HCT116 (cell line): ENCODE measurements at regions not wholly inside any gene's neighbourhood (a gene's known extent, or its start where the extent isn't known, plus 50 kb on each side); places are given as distances from the start of the nearest gene placed in this dataset.

ENCODE experiments used
- ATAC-seq: fragments of 200-7000 bp; cut with Tn5 transposase; 2 replicates; pipeline ENCODE4 v1.9.1; 2020; ENCODE audit warnings: mild to moderate bottlenecking, moderate library complexity
- BruUV-seq: library from RNA; stranded (reverse); fragments of 400-500 nt; replicated peaks from 2 replicates; lab custom pipeline; 2021; lab: Mats Ljungman, UMichigan
- CTCF ChIA-PET: fragments of 300-600 bp; sonication (Branson Sonifier 250); formaldehyde crosslinking; loops from one replicate; lab custom pipeline; 2021; ENCODE audit warnings: antibody characterized with exemption; lab: Charles Lee
- POLR2A ChIA-PET: fragments of 300-600, 350-600 bp; sonication (Branson Sonifier 250); formaldehyde crosslinking; loops from one replicate; lab custom pipeline; 2021; ENCODE audit warnings: antibody characterized with exemption; lab: Charles Lee
- RAD21 ChIA-PET, 2 experiments: fragments of 300-600 bp; sonication (Branson Sonifier 250); formaldehyde crosslinking; loops; one replicate each; lab custom pipeline; 2023; ENCODE audit warnings: low total read pairs in 2 of 2; ENCODE audit not compliant: uncharacterized antibody in 2 of 2, unreplicated experiment in 2 of 2, low non-redundant PET in 1 of 2; lab: Charles Lee
- DNase-seq: peaks from one replicate; pipeline ENCODE4 v3.0.0-alpha.2; 2010; ENCODE audit warnings: low read depth, low spot score
- H2AFZ ChIP-seq: fragments of 200-600 bp; shearing (Covaris generic), sonication (generic); 2 replicates; pipeline ENCODE4 v1.6.1; 2017; ENCODE audit warnings: low read depth, mixed run types, mixed read lengths, antibody characterized with exemption, low read length; ENCODE audit not compliant: poor library complexity, severe bottlenecking
- H3K27ac ChIP-seq: 2 replicates; pipeline ENCODE4 v1.5.1; 2012; ENCODE audit warnings: low read depth, low read length
- H3K27me3 ChIP-seq: fragments of 200-600 bp; sonication (generic); 2 replicates; pipeline ENCODE4 v1.6.1; 2016; ENCODE audit warnings: mixed run types, low read length, mixed read lengths; ENCODE audit not compliant: insufficient read depth
- H3K36me3 ChIP-seq, 2 experiments: fragments of 200-500 bp in 1 of 2; fragments of 200-600 bp in 1 of 2; sonication (Bioruptor generic) in 1 of 2; sonication (generic) in 1 of 2; 2 replicates each; pipeline versions ENCODE4 v1.5.1 to v1.6.1; 2014 to 2016; ENCODE audit warnings: low read length in 2 of 2, inconsistent platforms in 1 of 2, mixed read lengths in 1 of 2, mixed run types in 1 of 2; ENCODE audit not compliant: insufficient read depth in 2 of 2, control insufficient read depth in 1 of 2
- H3K4me1 ChIP-seq, 2 experiments: fragments of 200-600 bp in 1 of 2; sonication (generic) in 1 of 2; 2 replicates each; pipeline versions ENCODE4 v1.5.1 to v1.6.1; 2012 to 2017; ENCODE audit warnings: low read length in 2 of 2, inconsistent platforms in 1 of 2, mild to moderate bottlenecking in 1 of 2, mixed read lengths in 1 of 2, mixed run types in 1 of 2, moderate library complexity in 1 of 2; ENCODE audit not compliant: insufficient read depth in 2 of 2, control insufficient read depth in 1 of 2
- H3K4me2 ChIP-seq: fragments of 200-600 bp; sonication (generic); 2 replicates; pipeline ENCODE4 v1.6.1; 2017; ENCODE audit warnings: mixed run types, low read length, mixed read lengths
- H3K4me3 ChIP-seq, 2 experiments: fragments of 200-600 bp in 1 of 2; sonication (generic) in 1 of 2; replicated peaks in 1 of 2; 2 replicates each; pipeline ENCODE4 v1.5.1; 2011 to 2016; ENCODE audit warnings: low read length in 2 of 2, control low read depth in 1 of 2, low read depth in 1 of 2, mild to moderate bottlenecking in 1 of 2, mixed read lengths in 1 of 2, mixed run types in 1 of 2
- H3K79me2 ChIP-seq: fragments of 200-600 bp; sonication (generic); 2 replicates; pipeline ENCODE4 v1.6.1; 2017; ENCODE audit warnings: mild to moderate bottlenecking, mixed run types, low read length, moderate library complexity, mixed read lengths; ENCODE audit not compliant: insufficient read depth
- H3K9ac ChIP-seq: fragments of 200-600 bp; sonication (generic); 2 replicates; pipeline ENCODE4 v1.6.1; 2016; ENCODE audit warnings: low read length, mixed read lengths
- H3K9me2 ChIP-seq: fragments of 200-600 bp; sonication (generic), shearing (Covaris generic); 2 replicates; pipeline ENCODE4 v1.6.1; 2017; ENCODE audit warnings: mixed run types, mild to moderate bottlenecking, moderate library complexity; ENCODE audit not compliant: insufficient read depth
- H3K9me3 ChIP-seq, 2 experiments: fragments of 200-500 bp in 1 of 2; fragments of 200-600 bp in 1 of 2; sonication (Bioruptor generic) in 1 of 2; sonication (generic) in 1 of 2; 2 replicates each; pipeline ENCODE4 v1.6.1; 2014 to 2017; ENCODE audit warnings: low read length in 2 of 2, mixed read lengths in 2 of 2, inconsistent platforms in 1 of 2, low read depth in 1 of 2, mild to moderate bottlenecking in 1 of 2, mixed run types in 1 of 2, moderate library complexity in 1 of 2; ENCODE audit not compliant: control insufficient read depth in 1 of 2, insufficient read depth in 1 of 2
- H4K20me1 ChIP-seq: fragments of 200-600 bp; sonication (generic), shearing (Covaris generic); 2 replicates; pipeline ENCODE4 v1.6.1; 2017; ENCODE audit warnings: mixed run types, mild to moderate bottlenecking, moderate library complexity; ENCODE audit not compliant: insufficient read depth
- EGR1 ChIP-seq: IDR thresholded peaks from 2 replicates; pipeline ENCODE4 v1.6.1; 2012; ENCODE audit warnings: low read depth
- JUND ChIP-seq: IDR thresholded peaks from 2 replicates; pipeline ENCODE4 v1.6.1; 2012
- RAD21 ChIP-seq: IDR thresholded peaks from 2 replicates; pipeline ENCODE4 v1.6.1; 2012; ENCODE audit warnings: low read depth, mild to moderate bottlenecking
- SIN3A ChIP-seq: IDR thresholded peaks from 2 replicates; pipeline ENCODE4 v1.6.1; 2012; ENCODE audit warnings: low read depth
- SP1 ChIP-seq: IDR thresholded peaks from 2 replicates; pipeline ENCODE4 v1.6.1; 2012; ENCODE audit warnings: low read depth
- ZFX ChIP-seq: fragments of 450-650 bp; IDR thresholded peaks from 2 replicates; pipeline ENCODE4 v1.6.1; 2017
- intact Hi-C: fragments of 100-400 bp; cut with micrococcal nuclease; formaldehyde crosslinking; loops from 2 replicates; pipeline ENCODE4 v1.10.0; 2022
- TF ChIP-seq, protein P1 (sequence below): IDR thresholded peaks from 2 replicates; pipeline ENCODE4 v1.6.1; 2011; ENCODE audit warnings: mild to moderate bottlenecking, low read length, moderate library complexity; ENCODE audit not compliant: insufficient replicate concordance; ENCODE audit errors: extremely low read depth

DNA sequence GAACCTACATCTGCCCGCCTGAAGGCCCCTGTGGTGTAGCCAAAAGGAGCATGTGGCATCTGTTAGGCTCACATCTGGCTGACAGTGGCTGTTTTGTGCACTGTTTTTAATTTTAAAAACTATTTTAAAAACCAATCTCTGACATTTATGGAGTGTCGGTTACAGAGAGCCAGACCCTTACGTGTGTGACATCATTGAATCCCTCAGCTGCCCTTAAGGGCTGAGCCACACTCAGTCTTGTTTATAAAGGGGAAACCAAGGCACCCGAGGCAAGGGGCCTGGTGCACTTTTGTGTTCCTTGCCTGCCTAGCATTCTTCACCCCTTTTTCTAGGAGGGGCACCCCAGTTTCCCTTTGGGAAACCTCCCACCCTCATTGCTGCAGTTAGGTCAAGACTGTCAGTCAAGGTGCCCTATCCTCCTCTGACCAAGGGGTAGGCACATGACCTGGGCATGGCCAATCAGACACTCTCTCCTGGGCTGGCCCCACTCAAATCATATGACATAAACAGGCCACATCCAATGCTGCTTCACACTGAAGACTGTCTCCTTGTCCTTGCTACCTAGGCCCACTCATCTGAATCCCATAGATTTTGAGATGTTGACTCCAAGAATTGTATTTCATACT is 105.3 kb downstream of the LSM3 start:
- Histone ChIP-seq H3K36me3 (no peaks in the 10 kb centered on the region), H3K4me3 (no peak overlapping the region), H3K9ac (no peak overlapping the region), H2AFZ (no peak overlapping the region), H3K27me3 (no peaks in the 10 kb centered on the region; the same call in 1 of the 2 replicates), H4K20me1 (no peaks in the 10 kb centered on the region), H3K9me2 (no peaks in the 10 kb centered on the region), H3K9me3 (no peaks in the 10 kb centered on the region), H3K4me2 (no peak overlapping the region), H3K27ac (no peak overlapping the region)
- ATAC-seq = peak; percentile 68
- intact Hi-C loops = no loop called here
- CTCF ChIA-PET = interaction anchor here (1.6 kb wide), 1 partner anchor 8 kb away, joined by 5 read pairs; no protein-coding TSS in a partner anchor
- RAD21 ChIA-PET = no interaction called here
- no peak for DNase-seq
- no TSS peak for BruUV-seq
- POLR2A ChIA-PET = no interaction called here
- TF ChIP-seq SP1 (no peak), EGR1 (no peak), SIN3A (no peak), JUND (no peak), RAD21 (no peak), ZFX (no peak)
- TF ChIP-seq, protein P1, sequence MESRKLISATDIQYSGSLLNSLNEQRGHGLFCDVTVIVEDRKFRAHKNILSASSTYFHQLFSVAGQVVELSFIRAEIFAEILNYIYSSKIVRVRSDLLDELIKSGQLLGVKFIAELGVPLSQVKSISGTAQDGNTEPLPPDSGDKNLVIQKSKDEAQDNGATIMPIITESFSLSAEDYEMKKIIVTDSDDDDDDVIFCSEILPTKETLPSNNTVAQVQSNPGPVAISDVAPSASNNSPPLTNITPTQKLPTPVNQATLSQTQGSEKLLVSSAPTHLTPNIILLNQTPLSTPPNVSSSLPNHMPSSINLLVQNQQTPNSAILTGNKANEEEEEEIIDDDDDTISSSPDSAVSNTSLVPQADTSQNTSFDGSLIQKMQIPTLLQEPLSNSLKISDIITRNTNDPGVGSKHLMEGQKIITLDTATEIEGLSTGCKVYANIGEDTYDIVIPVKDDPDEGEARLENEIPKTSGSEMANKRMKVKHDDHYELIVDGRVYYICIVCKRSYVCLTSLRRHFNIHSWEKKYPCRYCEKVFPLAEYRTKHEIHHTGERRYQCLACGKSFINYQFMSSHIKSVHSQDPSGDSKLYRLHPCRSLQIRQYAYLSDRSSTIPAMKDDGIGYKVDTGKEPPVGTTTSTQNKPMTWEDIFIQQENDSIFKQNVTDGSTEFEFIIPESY = no peak
- TF ChIP-seq, all 23 proteins: peak for 0
- Histone ChIP-seq H3K4me1 (peaks cover 0 to 9% of the 10 kb centered on the region in 2 experiments; a peak in 1 of 4 replicates), H3K79me2 (no peaks in the 10 kb centered on the region)
